Natural killer cell (primary cell): ENCODE measurements at regions not wholly inside any gene's neighbourhood (a gene's known extent, or its start where the extent isn't known, plus 50 kb on each side); places are given as distances from the start of the nearest gene placed in this dataset.

Source experiments
- ATAC-seq, 3 donors: fragments of 150-1000 bp in 2 of 3; fragments of 200-7000 bp in 1 of 3; cut with Tn5 transposase; 1 replicate in 1 of 3; 2 replicates in 2 of 3; pipeline ENCODE4 v1.10.0; 2021; ENCODE audit warnings: mild to moderate bottlenecking in 2 of 3, moderate library complexity in 2 of 3
- DNase-seq, 2 donors: peaks; one replicate each; pipeline versions ENCODE4 v3.0.0 to v3.0.0-alpha.2; 2013 to 2021; ENCODE audit warnings: mixed read lengths in 1 of 2
- H3K27ac ChIP-seq: one replicate; pipeline ENCODE4 v1.5.1; 2013; ENCODE audit warnings: mild to moderate bottlenecking, low read length
- H3K27me3 ChIP-seq: one replicate; pipeline ENCODE4 v1.6.1; 2013; ENCODE audit warnings: low read length; ENCODE audit not compliant: control insufficient read depth, insufficient read depth
- H3K36me3 ChIP-seq: one replicate; pipeline ENCODE4 v1.6.1; 2013; ENCODE audit warnings: low read length; ENCODE audit not compliant: control insufficient read depth, insufficient read depth
- H3K4me1 ChIP-seq: one replicate; pipeline ENCODE4 v1.6.1; 2013; ENCODE audit warnings: low read length; ENCODE audit not compliant: control insufficient read depth, insufficient read depth
- H3K4me3 ChIP-seq: one replicate; pipeline ENCODE4 v1.5.1; 2013; ENCODE audit warnings: low read length
- H3K9me3 ChIP-seq: one replicate; pipeline ENCODE4 v1.6.1; 2013; ENCODE audit warnings: low read length; ENCODE audit not compliant: control insufficient read depth, insufficient read depth
- H3K27ac Mint-ChIP-seq, 2 donors: one replicate each; pipeline ENCODE4 v1.8.0; 2022; ENCODE audit warnings: mild to moderate bottlenecking in 2 of 2, mixed read lengths in 2 of 2, moderate library complexity in 1 of 2
- H3K27me3 Mint-ChIP-seq, 2 donors: one replicate each; pipeline ENCODE4 v1.8.0; 2022; ENCODE audit warnings: low read depth in 2 of 2, mixed read lengths in 2 of 2
- H3K36me3 Mint-ChIP-seq: one replicate; pipeline ENCODE4 v1.8.0; 2022; ENCODE audit warnings: mixed read lengths
- H3K4me1 Mint-ChIP-seq, 2 donors: one replicate each; pipeline ENCODE4 v1.8.0; 2022; ENCODE audit warnings: mixed read lengths in 2 of 2
- H3K4me3 Mint-ChIP-seq: one replicate; pipeline ENCODE4 v1.8.0; 2022; ENCODE audit warnings: mild to moderate bottlenecking, moderate library complexity, mixed read lengths
- H3K9me3 Mint-ChIP-seq, 2 donors: one replicate each; pipeline ENCODE4 v1.8.0; 2022; ENCODE audit warnings: mixed read lengths in 2 of 2
- CTCF ChIP-seq: fragments of 200-600 bp; IDR thresholded peaks from one replicate; pipeline ENCODE4 v1.8.0; 2022; ENCODE audit warnings: antibody characterized with exemption
- WGBS: methylation state at CpG from one replicate; pipeline ENCODE4 v1.1.7; 2013; ENCODE audit warnings: missing lambda C conversion rate; ENCODE audit not compliant: insufficient coverage; 5-methylcytosine and 5-hydroxymethylcytosine counted together
- intact Hi-C: fragments of 100-400 bp; cut with micrococcal nuclease; formaldehyde crosslinking; loops from one replicate; pipeline ENCODE4 v1.14.2; 2022

GRCh38 chr18:76162886-76163285, 332.2 kb downstream of the ZNF516 start:
- intact Hi-C loops, result no loop called here
- H3K4me3 ChIP-seq, result no peak overlapping the region
- H3K27me3 ChIP-seq, result no peaks in the 10 kb centered on the region
- 91% methylated on average over 2 of the region's 7 CpGs for WGBS
- DNase-seq, result no peak
- H3K4me3 Mint-ChIP-seq, result no peak overlapping the region
- H3K27me3 Mint-ChIP-seq, result peaks cover 5 to 18% of the 10 kb centered on the region in 2 donors
- no peaks in the 10 kb centered on the region for H3K9me3 ChIP-seq
- no peaks in the 10 kb centered on the region for H3K9me3 Mint-ChIP-seq
- ATAC-seq, result no peak
- H3K4me1 Mint-ChIP-seq, result no peaks in the 10 kb centered on the region
- H3K36me3 ChIP-seq, result no peaks in the 10 kb centered on the region
- H3K27ac Mint-ChIP-seq, result no peak overlapping the region
- no peaks in the 10 kb centered on the region for H3K36me3 Mint-ChIP-seq
- no peaks in the 10 kb centered on the region for H3K4me1 ChIP-seq
- TF ChIP-seq CTCF, result no peak
- no peak overlapping the region for H3K27ac ChIP-seq

- Mint-ChIP-seq H3K36me3 (no peaks in the 10 kb centered on the region), H3K4me3 (no peak overlapping the region), H3K27ac (no peak overlapping the region), H3K9me3 (no peaks in the 10 kb centered on the region), H3K4me1 (no peaks in the 10 kb centered on the region), H3K27me3 (peaks cover 5 to 13% of the 10 kb centered on the region in 2 donors)
- DNase-seq (no peak), ATAC-seq (no peak)
- no peak overlapping the region for H3K27ac ChIP-seq
- H3K36me3 ChIP-seq, result no peaks in the 10 kb centered on the region
- no peaks in the 10 kb centered on the region for H3K9me3 ChIP-seq
- TF ChIP-seq CTCF, result no peak
- no peaks in the 10 kb centered on the region for H3K27me3 ChIP-seq
- intact Hi-C loops, result no loop called here
- no peak overlapping the region for H3K4me3 ChIP-seq
- H3K4me1 ChIP-seq, result no peaks in the 10 kb centered on the region
- WGBS, result 86% methylated on average over 1 of the region's 1 CpG
Observed at GRCh38 chr18:76161983-76162382, 333.1 kb downstream of the ZNF516 start.

- Histone ChIP-seq H3K36me3 (no peaks in the 10 kb centered on the region), H3K9me3 (no peaks in the 10 kb centered on the region), H3K4me1 (no peaks in the 10 kb centered on the region), H3K4me3 (no peak overlapping the region), H3K27ac (no peak overlapping the region), H3K27me3 (no peaks in the 10 kb centered on the region)
- Mint-ChIP-seq H3K27me3 (peaks cover 0 to 4% of the 10 kb centered on the region in 2 donors), H3K36me3 (no peaks in the 10 kb centered on the region), H3K27ac (no peak overlapping the region), H3K4me1 (no peaks in the 10 kb centered on the region), H3K9me3 (peaks cover 0 to 5% of the 10 kb centered on the region in 2 donors), H3K4me3 (no peak overlapping the region)
- intact Hi-C loops, result no loop called here
- DNase-seq (no peak), ATAC-seq (no peak)
- WGBS, result 89% methylated on average over 17 of the region's 17 CpGs
- no peak for TF ChIP-seq CTCF
Observed at GRCh38 chr18:76153691-76154090, 341.4 kb downstream of the ZNF516 start.

GRCh38 chr18:76149734-76150133, 345.3 kb downstream of the ZNF516 start:
- Mint-ChIP-seq H3K27ac (no peak overlapping the region), H3K9me3 (peaks cover 0 to 2% of the 10 kb centered on the region in 2 donors), H3K27me3 (peaks cover 0 to 2% of the 10 kb centered on the region in 2 donors), H3K4me3 (no peak overlapping the region), H3K36me3 (no peaks in the 10 kb centered on the region), H3K4me1 (no peaks in the 10 kb centered on the region)
- no peak for DNase-seq
- Histone ChIP-seq H3K4me3 (no peak overlapping the region), H3K4me1 (no peaks in the 10 kb centered on the region), H3K36me3 (no peaks in the 10 kb centered on the region), H3K9me3 (no peaks in the 10 kb centered on the region), H3K27me3 (no peaks in the 10 kb centered on the region), H3K27ac (no peak overlapping the region)
- intact Hi-C loops, result no loop called here
- no peak for TF ChIP-seq CTCF
- no peak for ATAC-seq
- 83% methylated on average over 5 of the region's 7 CpGs for WGBS
